Activated CD4-positive, alpha-beta T cell treated with anti-CD3 and anti-CD28 coated beads, Interleukin-2, amount 50 U/mL, for 4 hours (primary cell): ENCODE measurements at regions not wholly inside any gene's neighbourhood (a gene's known extent, or its start where the extent isn't known, plus 50 kb on each side); places are given as distances from the start of the nearest gene placed in this dataset.

Experiments used
- DNase-seq, 2 experiments: peaks; one replicate each; pipeline ENCODE4 v3.0.0-alpha.2; 2020

- DNase-seq, result no peak
Measured at GRCh38 chr21:39052718-39053117, 130.5 kb downstream of the PSMG1 start.

- DNase-seq, result no peak
Measured at GRCh38 chr21:39051588-39051949, 131.7 kb downstream of the PSMG1 start.

- no peak for DNase-seq
Measured at GRCh38 chr21:39050841-39051587, 132.2 kb downstream of the PSMG1 start.

- no peak for DNase-seq
Measured at GRCh38 chr21:39048574-39048973, 134.7 kb downstream of the PSMG1 start.

GRCh38 chr21:39048064-39048463 is 135.2 kb downstream of the PSMG1 start:
- DNase-seq, result no peak

GRCh38 chr21:39047046-39047445 is 136.2 kb downstream of the PSMG1 start:
- no peak for DNase-seq

GRCh38 chr21:39046236-39046916 is 136.9 kb downstream of the PSMG1 start:
- DNase-seq, result no peak

- no peak for DNase-seq
Measured at GRCh38 chr21:39041816-39042215, 141.4 kb downstream of the PSMG1 start.

- no peak for DNase-seq
Measured at GRCh38 chr21:39040494-39041110, 142.6 kb downstream of the PSMG1 start.

- DNase-seq, result no peak
Measured at GRCh38 chr21:39037807-39038405, 145.3 kb downstream of the PSMG1 start.

- DNase-seq, result no peak
Measured at GRCh38 chr21:39036581-39036980, 146.7 kb downstream of the PSMG1 start.

- no peak for DNase-seq
Measured at GRCh38 chr21:39034590-39035536, 148.4 kb downstream of the PSMG1 start.

GRCh38 chr21:39033878-39034589 is 149.2 kb downstream of the PSMG1 start:
- DNase-seq, result no peak

GRCh38 chr21:39029900-39030884 is 153.1 kb downstream of the PSMG1 start:
- no peak for DNase-seq

- no peak for DNase-seq
Measured at GRCh38 chr21:39029086-39029755, 154.0 kb downstream of the PSMG1 start.

- DNase-seq, result no peak
Measured at GRCh38 chr21:39025198-39025597, 158.1 kb downstream of the PSMG1 start.

- no peak for DNase-seq
Measured at GRCh38 chr21:39024538-39024937, 158.7 kb downstream of the PSMG1 start.

- DNase-seq, result no peak
Measured at GRCh38 chr21:39022863-39023693, 160.2 kb downstream of the PSMG1 start.

- DNase-seq, result no peak
Measured at GRCh38 chr21:39022466-39022862, 160.8 kb downstream of the PSMG1 start.
